Naive thymus-derived CD8-positive, alpha-beta T cell (primary cell): ENCODE measurements at regions not wholly inside any gene's neighbourhood (a gene's known extent, or its start where the extent isn't known, plus 50 kb on each side); places are given as distances from the start of the nearest gene placed in this dataset.

ENCODE experiments used
- ATAC-seq, 2 donors: fragments of 150-1000 bp; cut with Tn5 transposase in 1 of 2; sonication (Bioruptor Pico), chemical (Tn5 transposase) in 1 of 2; 1 replicate in 1 of 2; 2 replicates in 1 of 2; pipeline ENCODE4 v1.10.0; 2021; ENCODE audit warnings: mild to moderate bottlenecking in 2 of 2, moderate library complexity in 2 of 2
- POLR2A ChIA-PET: fragments of 350-600 bp; sonication (Branson Sonifier 250); formaldehyde crosslinking; loops from one replicate; lab custom pipeline; 2021; ENCODE audit warnings: antibody characterized with exemption; lab: Charles Lee
- DNase-seq, 10 donors: peaks; one replicate each; pipeline versions ENCODE4 v3.0.0 to v3.0.0-alpha.2; 2020 to 2022
- H3K27ac Mint-ChIP-seq, 10 donors: one replicate each; pipeline ENCODE4 v1.8.0; 2020 to 2022; ENCODE audit warnings: mild to moderate bottlenecking in 10 of 10, mixed read lengths in 10 of 10, moderate library complexity in 4 of 10, inconsistent platforms in 1 of 10
- H3K27me3 Mint-ChIP-seq, 5 donors: one replicate each; pipeline ENCODE4 v1.8.0; 2021 to 2022; ENCODE audit warnings: mixed read lengths in 5 of 5
- H3K36me3 Mint-ChIP-seq, 3 donors: one replicate each; pipeline ENCODE4 v1.8.0; 2020 to 2022; ENCODE audit warnings: mixed read lengths in 3 of 3, mild to moderate bottlenecking in 2 of 3, inconsistent platforms in 1 of 3
- H3K4me1 Mint-ChIP-seq, 4 donors: one replicate each; pipeline ENCODE4 v1.8.0; 2021 to 2022; ENCODE audit warnings: mixed read lengths in 4 of 4
- H3K4me3 Mint-ChIP-seq, 10 donors: one replicate each; pipeline ENCODE4 v1.8.0; 2020 to 2022; ENCODE audit warnings: mild to moderate bottlenecking in 10 of 10, mixed read lengths in 10 of 10, moderate library complexity in 6 of 10, inconsistent platforms in 1 of 10
- H3K9me3 Mint-ChIP-seq, 9 donors: one replicate each; pipeline ENCODE4 v1.8.0; 2020 to 2022; ENCODE audit warnings: mixed read lengths in 9 of 9, mild to moderate bottlenecking in 3 of 9, inconsistent platforms in 1 of 9, moderate library complexity in 1 of 9

GRCh38 chr15:35136321-35137189, 51.5 kb upstream of the NANOGP8 start:
- Mint-ChIP-seq H3K36me3 (peaks cover 0 to 6% (median 3%) of the 10 kb centered on the region in 3 donors), H3K27ac (no peak overlapping the region), H3K4me1 (no peaks in the 10 kb centered on the region), H3K9me3 (peaks cover 0 to 9% (median 3%) of the 10 kb centered on the region in 9 donors), H3K27me3 (peaks cover 0 to 4% (median 2%) of the 10 kb centered on the region in 5 donors), H3K4me3 (no peak overlapping the region)
- DNase-seq (no peak), ATAC-seq (no peak)
- POLR2A ChIA-PET = no interaction called here
